ENCODE measurements at regions not wholly inside any gene's neighbourhood (a gene's known extent, or its start where the extent isn't known, plus 50 kb on each side); places are given as distances from the start of the nearest gene placed in this dataset.

DNA sequence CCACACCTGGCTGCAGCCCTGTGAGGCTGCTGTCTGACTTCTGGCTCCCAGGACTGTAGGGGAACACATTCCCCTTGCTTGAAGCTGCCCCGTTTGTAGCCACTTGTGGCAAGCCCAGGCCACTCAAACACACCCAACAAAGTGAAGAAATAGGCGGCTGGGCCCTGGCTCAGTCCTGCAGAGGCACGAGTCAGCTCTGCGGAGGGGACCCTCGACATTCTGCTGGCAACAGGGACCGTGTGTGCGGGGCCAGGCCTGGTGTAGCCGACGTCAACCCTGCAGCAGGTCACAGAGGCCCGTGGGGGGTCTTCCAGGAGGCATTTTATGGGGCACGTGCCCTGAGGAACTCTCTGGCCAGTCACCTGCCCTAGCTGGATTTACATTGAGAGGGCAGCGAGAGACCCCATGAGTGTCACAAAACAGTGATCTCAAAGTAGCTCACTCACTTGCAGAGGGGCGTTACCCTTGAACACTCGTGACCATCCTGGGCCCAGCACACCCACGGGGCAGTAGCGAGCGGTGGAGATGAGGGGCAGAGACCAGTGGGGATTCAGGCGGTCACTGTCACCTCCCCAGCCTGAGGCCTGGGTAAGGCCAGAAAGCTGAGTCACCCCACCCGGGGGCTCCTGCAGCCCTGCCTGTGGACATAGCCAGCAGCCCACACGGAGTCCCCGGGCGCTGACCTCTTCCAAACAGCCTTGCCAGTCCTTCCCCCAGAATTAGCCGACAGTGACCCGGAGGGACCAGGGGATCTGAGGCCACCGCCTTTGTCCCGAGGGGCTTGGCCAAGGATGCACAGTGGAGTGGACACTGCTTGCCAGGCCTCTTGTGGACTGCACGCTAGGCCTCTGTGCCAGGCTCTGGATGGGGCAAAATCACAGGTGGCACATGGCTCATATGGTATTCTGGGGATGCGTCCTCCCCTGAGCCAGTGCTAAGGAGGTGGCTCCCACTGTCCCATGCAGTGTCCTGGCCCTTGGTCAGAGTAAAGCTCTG is 139.5 kb downstream of the CTTN start:
- no peak for DNase-seq

DNA sequence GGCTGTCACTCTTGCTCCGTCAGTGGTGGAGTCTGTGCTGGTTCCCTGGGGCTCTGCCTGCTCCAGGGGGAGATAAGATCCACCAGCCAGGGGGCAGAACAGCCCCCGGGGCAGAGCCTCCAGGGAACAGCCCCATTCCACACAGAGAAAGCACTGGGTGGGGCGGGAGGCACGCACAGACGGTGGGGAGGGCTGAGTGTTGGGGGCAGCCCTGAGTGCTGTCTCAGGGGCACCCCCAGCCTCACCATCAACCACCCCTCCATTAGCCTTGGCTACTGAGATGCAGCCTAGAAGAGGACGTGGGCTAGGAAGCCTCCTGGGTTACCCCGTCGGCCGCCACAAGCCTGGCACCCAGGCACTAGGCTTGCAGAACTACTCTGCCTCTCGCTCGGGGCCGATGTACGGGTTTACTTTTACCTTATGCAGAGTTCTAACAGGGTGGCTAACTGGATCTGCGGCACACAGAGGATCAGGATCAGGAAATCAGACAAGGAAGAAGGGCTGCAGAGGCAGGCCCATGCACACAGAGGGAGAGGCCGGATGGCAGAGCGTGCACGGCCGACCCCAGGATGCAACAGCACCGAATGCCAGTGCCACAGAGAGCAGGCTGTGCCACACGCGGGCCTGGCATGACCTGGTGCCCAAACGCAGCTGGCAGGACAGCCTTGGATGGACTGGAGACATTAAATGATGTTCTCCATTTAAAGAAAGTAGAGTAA is 140.5 kb downstream of the CTTN start:
- no peak for DNase-seq

DNA sequence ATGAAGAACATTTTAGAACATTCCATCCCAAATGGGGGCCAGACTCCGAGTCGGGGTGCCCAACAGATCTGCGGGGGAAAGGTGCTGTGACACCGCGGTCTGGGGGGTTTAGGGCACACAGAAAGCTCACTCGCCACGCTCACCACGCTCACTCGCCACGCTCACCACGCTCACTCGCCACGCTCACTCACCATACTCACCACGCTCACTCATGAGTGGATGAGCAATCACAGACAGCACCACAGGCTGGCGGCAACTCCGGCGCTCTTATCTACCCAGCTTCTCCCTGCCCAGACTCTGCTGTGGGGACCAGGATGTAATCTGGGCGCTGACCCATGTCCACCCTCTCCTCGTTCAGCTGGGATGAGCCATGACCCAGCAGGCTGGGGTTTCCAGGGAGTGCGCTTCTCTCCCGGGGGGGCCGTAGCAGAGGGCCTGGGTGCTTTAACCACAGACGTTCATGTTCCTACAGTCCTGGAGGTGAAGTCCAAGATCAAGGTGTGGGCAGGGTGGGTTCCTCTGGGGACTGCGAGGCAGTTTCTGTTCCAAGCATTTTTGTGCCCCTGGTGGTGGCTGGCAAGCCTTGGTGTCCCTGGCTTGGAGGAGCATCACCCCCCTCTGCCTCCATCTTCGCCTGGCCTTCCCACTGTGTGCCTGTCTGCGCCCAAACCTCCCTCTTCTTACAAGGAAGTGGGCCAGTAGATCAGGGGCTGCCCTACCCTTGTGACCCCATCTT is 141.2 kb downstream of the CTTN start:
- no peak for DNase-seq

DNA sequence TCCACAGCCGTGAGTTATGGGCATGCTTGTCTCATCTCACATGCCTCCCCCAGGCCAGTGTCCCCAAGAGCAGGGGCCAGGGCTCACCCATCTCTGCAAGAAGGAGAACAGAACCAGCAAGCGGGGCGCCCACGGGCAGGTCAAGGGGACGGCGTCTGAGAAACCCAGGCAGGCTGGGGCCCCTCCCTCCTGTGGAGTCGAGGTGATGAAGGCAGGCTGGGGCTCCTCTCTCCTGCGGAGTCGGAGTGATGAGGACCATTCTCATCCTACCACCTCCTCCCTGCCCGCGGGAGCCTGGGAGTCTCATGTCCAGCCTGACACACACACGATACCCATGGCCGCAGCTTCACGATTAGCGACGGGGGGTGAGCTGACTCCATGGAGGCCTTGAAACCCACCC is 141.9 kb downstream of the CTTN start:
- no peak for DNase-seq

DNA sequence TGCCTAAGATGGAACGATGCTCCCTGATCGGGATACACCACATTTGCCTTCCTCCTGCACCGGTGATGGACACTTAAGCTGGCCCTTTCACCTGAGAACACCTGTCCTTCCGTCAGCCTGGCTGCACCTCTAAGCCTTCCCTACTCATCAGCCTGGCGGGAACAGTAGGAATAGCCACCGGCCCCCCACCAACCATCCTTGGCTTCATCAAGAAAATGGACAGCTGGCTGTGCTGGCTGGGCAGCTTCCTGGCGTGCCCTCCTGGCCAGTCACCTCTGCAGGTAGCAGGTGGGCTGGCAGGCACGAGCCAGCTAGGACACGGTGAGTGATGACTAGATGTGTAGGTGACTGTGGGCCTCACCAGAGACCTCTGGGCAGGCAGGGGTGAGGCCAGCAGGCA is 142.8 kb downstream of the CTTN start:
- no peak for DNase-seq

DNA sequence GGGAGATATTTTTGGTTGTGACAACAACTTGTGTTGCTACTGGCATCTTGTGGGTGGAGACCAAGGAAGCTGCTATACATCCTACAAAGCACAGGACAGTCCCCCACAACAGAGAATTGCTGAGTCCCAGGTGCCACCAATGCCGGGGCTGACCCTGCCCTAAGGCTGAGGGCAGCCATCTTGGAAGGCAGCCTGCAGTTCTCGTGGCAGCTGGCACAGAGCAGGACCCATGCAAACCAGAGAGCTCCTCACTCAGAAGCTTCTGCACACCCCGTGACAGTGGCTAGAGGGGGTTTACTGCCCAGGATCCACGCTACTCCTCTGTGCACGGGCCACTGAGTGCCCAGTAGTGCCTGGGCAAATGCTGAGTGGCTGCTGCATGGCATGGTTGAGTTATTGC is 143.4 kb downstream of the CTTN start:
- no peak for DNase-seq

DNA sequence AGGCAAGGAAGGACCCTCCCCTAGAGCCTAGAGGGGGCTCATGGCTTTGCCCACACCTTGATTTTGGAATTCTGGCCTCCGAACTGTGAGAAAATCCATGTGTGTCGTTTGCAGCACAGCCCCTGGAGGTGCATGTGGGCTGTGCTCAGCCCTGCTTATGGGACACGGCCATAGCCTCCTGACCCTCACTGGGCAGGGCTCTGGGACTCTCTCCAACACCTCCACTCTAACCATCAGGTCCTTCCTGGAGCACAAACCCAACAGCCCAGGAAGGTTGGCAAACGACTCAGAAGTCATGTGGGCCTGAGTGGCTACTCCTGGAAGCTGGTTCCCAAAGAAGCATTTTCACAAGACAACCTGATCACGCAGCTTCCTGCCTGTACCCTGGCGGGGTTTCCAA is 144.1 kb downstream of the CTTN start:
- no peak for DNase-seq

DNA sequence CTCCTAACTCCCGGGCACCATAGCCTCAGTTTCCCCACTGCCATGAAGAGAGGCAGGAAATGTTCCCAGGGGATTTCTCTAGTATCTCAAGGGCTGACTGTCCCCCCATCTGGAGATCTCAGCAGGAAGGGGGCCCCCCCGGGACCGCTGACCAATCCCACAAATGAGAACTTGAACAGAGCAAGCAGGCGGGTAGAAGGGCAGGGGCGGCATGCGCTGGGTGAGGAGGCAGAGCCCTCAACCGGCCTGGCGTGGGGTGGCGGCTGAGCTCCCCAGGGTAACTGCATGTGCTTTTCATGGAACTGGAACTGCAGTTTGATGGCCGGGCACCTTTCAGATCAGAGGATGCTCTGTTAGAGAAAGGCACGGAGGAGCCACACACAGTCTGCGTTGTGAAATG is 144.5 kb downstream of the CTTN start:
- DNase-seq: no peak

DNA sequence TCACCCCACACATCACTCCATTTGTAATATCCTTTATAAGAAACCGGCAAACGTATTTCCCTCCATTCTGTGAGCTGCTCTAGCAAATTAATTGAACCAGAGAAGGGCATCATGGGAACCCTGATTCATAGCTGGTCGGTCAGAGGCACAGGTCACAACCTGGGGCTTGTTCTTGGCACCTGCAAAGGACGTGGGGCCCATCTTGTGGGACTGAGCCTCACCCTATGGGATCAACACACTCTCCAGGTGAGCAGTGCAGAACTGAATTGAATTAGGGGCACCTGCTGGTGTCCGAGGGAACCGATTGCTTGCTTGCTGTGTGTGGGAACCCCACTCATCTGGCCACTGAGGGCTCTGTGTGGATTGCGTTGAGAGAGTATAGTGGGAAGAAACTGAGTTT is 145.3 kb downstream of the CTTN start:
- DNase-seq: no peak

DNA sequence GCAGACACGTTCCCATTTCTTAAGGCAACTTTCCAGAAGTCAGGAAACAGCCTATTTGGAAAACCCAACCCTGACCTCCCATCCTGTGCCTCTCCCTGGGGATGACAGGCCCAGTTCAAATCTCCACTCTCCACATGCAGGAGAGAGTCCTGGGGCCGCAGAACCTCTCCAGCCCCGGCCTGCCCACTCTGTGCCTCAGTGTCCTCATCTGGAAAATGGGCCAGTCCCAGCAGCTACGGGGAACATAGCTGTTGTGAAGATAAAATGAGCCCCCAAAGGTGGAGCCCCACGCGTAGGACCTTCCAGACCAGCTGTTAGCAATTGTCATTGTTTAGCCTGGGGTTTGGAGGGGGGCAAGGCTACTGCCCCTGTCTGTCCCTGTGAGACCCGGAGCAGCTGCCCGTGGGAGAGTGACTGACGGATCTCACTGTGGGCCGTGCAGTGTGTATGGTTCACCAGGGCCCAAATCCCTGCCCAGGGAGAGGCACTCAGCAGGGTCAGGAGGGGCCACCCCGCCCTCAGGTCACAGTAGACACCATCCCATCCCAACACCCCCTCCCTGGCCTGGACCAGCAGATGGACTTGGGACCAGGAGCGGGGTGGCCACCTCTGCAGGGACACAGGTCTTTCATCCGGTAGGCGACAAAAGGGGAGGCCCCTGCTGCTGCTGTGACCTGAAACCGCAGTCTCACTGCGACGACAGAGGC is 145.9 kb downstream of the CTTN start:
- DNase-seq: no peak

DNA sequence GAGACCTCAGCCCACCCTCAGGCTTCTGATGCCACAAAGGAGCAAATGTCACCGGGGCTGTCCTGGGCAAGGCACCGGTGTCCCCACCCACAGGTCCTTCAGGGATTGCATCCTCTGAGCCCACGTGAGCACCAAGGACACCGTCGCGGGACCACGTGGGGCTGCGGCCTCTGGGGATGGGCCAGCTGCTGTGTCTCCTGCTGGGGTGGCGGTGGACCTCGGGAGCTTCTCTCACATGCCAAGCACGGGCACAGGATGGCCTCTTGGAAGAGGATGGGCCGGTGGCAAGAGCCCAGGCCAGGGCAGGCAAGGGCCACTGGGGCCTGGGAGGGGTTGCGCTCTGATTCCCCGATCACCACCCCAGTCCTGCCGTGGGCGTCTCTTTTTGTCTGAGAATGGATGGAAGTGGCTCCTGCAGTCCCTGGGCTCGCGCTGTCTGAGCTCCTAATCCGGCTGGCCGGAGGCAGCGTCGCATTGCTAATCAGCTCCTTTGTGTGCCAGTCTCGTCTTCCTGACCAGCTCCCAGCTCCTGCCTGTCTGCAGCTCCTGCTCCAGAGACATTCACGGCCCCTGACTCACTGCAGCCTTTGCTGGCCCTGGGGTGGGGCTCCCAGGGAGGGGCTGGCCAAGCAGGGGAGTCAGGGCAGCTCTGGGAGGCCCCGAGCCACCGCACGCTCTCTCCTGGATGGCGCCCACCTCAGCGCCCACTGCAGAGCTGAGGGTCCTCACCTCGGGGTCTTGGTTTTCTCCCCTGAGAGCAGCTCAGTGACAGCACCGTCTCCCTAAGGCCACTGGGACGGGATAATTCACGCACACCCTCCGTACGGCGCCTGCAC is 146.7 kb downstream of the CTTN start:
- DNase-seq: no peak

DNA sequence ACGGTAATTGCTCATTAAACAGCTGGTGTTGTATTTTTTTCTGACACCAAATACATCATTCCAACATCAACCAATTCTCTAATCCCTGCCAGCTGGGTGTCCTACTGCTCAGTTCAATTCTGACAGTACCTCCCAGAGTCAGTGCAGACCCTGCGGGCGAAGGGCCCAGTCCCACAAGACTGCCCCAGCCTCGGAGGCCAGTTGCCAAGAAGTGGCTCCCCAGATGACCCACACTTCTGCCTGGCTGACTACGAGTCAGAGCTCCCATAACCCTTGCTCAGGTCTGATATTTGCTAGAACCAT is 147.2 kb downstream of the CTTN start:
- DNase-seq: no peak

DNA sequence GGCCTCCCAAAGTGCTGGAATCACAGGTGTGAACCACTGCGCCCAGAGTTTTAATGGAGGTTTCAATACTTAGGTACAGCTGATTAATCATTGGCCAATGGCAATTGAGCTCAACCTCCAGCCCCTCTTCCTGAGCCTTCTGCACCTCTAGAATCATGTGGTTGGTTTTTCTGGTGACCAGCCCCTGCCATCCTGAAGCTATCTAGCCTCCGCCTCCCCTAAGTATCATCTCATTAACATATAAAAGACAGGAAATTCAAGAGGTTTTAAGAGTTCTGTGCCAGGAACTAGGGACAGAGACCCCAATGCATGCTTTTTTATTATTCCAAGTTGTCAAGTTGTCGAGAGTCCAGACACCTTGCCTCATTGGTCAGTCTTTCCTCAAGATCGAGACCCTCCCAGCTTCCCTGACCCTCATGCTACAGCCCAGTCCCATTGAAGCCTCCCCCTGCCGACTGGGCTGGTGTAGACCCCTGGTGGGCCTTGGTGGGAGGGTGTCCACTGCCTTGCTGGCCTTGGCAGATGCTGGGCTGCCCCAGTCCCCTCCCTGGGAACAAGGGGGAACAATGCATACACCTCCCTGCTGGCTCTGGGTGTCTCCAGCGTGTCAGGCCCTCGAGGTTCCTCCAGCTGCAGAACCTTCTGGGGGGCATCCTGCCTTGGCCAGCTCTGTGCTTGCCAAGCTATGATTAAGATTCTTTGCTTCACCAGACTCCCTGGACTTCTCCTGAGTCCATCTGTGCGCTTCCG is 148.0 kb downstream of the CTTN start:
- no peak for DNase-seq

DNA sequence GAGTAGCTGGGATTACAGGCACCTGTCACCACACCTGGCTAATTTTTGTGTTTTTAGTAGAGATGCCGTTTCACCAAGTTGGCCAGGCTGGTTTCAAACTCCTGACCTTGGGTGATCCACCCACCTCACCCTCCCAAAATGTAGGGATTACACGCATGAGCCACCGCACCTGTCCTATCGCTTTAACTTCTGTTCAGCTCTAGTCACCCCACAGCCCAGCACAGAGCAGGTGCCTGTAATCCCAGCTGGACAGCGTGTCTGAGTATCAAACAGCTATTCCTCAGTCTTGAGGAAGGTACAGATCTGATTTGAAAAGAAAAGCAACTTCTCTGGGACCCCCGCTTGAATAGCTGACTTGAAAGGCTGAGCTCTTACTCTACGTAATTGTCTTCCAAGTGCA is 149.1 kb downstream of the CTTN start:
- DNase-seq: no peak

DNA sequence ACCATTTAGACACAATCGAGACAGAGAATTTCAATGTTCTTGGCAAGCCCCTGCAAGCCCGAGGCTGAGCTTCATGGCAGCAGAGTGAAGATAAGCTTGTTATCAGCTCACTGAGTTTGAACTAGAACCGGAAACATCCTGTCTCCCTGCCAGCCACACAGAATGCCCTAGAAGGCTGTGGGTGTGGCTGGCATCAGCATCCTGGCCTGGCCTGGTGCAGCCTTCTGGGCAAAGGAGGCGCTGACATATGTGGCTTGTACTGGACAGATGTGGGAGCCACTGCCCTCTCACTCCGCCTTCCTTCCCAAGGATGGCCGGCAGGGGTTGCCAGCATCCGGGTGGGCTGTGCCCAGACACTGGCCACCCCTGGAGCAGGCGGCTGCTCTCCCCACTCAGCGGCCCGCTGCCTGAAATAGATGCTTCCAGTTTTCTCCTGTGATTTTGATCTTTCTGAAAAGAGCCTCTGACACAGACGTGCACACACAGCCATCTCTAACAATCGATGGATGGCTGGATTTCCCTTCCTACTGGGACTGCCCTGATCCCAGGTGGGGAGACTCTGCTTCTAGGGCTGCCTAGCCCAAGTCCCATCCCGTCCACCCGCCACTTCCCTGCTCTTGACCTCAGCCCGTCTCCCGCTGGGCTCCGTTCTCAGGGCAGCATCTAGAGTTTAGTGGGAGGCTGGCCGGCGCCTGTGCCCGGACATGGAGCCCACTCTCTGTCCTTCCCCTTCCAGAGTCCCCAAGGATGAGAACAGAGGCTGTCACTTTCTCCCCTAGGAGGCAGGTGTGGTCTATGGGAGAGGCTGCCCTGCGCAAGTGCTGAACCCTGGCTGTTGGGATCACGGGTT is 149.7 kb downstream of the CTTN start:
- no peak for DNase-seq

DNA sequence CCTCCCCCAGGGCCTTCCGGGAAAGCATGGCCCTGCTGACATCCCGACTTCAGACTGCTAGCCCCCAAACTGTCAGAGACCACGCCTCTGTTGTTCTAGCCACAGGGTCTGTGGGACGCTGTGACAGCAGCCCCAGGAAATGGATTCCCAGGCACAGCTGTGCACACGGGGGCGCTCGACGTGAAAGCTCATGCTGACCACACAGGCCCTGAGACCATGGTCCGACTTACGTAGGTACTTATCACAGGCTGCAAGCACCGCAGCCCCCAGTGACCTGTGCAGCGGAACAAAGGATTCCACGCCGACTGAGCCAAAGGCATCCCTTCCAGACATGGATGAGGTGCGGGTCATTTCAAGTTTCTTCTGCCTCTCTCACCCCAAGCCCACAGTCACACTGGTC is 150.6 kb downstream of the CTTN start:
- DNase-seq: no peak

DNA sequence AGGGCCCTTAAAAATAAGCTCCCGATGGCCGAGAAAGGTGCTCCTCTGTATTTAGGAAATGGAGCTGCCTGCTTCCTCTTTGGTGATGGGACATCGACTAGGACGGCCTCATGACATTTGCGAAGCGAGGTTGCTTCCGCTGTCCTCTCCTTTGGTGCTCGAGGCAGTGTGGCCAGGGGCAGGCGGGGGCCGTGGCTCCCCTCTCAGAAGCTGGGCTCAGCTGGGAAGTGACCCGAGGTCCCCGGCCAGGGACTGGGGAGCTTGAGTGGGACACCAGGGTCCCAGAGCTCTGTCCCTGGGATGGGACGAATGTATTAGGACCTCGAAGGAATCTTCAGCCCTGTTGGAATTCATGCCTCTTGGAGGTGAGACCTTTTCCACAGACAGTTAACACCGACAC is 151.1 kb downstream of the CTTN start:
- DNase-seq: no peak

DNA sequence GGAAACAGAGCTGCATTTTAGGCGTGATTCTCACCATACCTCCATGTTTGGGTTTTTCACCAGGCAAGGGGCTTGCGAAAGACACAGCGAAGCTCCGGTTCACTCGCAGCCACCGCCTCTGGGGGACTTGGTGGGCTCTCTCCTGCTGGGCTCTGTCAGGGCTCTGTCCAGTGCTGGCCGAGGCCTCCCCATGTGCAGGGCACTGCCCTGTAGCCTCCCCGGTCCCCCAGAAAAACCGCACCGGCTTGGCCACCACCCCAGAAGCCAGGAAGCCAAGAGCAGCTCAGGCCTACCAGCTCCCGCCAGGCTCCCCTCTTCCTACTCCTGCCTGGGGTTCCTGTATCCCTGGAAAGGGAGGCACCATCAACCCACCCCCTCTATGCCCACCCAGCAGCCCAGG is 151.5 kb downstream of the CTTN start:
- DNase-seq: no peak

DNA sequence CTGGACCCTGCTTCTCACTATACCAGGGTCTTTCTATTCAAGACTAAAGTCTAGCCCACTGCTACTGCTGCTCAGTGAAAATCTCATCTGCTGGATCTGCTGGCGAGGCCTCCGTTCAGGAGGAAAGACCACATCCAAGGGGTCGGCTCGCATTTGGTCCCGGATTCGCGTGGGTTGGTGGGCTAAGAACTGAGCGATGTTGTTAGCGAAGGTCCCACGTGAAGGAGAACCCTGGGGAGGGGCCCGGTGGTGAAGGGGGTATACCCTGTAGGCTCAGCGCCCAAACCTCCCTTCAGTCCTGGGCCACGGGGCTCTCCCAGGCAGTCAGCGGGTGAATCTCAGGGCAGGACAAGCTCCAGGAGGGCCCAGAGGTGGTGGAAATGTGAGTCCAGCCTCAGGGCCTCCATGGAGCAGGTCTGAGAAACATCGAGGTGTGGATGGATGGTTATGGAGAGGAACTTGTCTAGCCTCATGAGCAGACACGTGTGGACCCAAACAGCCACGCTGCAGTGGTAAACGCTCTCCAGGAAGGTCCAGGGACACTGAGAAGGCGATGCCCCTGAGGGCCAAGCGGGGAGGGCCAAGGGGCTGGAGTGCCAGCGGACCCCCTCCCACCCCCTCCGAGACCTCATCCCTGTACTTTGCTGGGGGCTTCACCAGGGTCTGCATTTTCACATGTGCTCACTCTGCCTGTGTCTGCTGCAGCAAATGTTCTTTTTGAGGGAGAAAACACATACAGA is 152.3 kb downstream of the CTTN start:
- no peak for DNase-seq
